ENCODE measurements at regions not wholly inside any gene's neighbourhood (a gene's known extent, or its start where the extent isn't known, plus 50 kb on each side); places are given as distances from the start of the nearest gene placed in this dataset. TPM values are rescaled to one million over a fixed set of nuclear protein-coding genes. Genes with fewer than 3 reads are reported as not detected.

- H3K36me3 ChIP-seq (ENCODE audit: control insufficient read depth, insufficient read depth, low read length), result no peaks in the 10 kb centered on the region
- no CpG with 5 or more reads among the region's 1 CpG for WGBS (ENCODE audit: insufficient coverage)
Observed at GRCh38 chr3:86162521-86162920, 828.4 kb downstream of the VGLL3 start.

GRCh38 chr3:86161493-86161892 is 829.5 kb downstream of the VGLL3 start:
- DNase-seq (ENCODE audit: low read depth in 4 of 6, low spot score in 6 of 6), result no peak
- 100% methylated on average over 2 of the region's 7 CpGs for WGBS (ENCODE audit: insufficient coverage)
- H3K4me1 ChIP-seq (ENCODE audit: control insufficient read depth, insufficient read depth, low read length), result no peaks in the 10 kb centered on the region
- no peak overlapping the region for H3K4me3 ChIP-seq (ENCODE audit: low read depth, low read length)
- no peaks in the 10 kb centered on the region for H3K36me3 ChIP-seq (ENCODE audit: control insufficient read depth, insufficient read depth, low read length)
- no peaks in the 10 kb centered on the region for H3K9me3 ChIP-seq (ENCODE audit: control insufficient read depth, insufficient read depth, low read length)
- no peaks in the 10 kb centered on the region for H3K27me3 ChIP-seq (ENCODE audit: control insufficient read depth, insufficient read depth, low read length)
- no peak overlapping the region for H3K27ac ChIP-seq (ENCODE audit: low read depth, low read length)

More at GRCh38 chr3:86162521-86162920, 828.4 kb downstream of the VGLL3 start:
- H3K27me3 ChIP-seq (ENCODE audit: control insufficient read depth, insufficient read depth, low read length), result no peaks in the 10 kb centered on the region
- H3K4me1 ChIP-seq (ENCODE audit: control insufficient read depth, insufficient read depth, low read length), result no peaks in the 10 kb centered on the region
- DNase-seq (ENCODE audit: low read depth in 4 of 6, low spot score in 6 of 6), result no peak
- H3K27ac ChIP-seq (ENCODE audit: low read depth, low read length), result no peak overlapping the region
- H3K9me3 ChIP-seq (ENCODE audit: control insufficient read depth, insufficient read depth, low read length), result no peaks in the 10 kb centered on the region
- no peak overlapping the region for H3K4me3 ChIP-seq (ENCODE audit: low read depth, low read length)

GRCh38 chr3:86152620-86153019 is 838.3 kb downstream of the VGLL3 start:
- H3K4me1 ChIP-seq (ENCODE audit: control insufficient read depth, insufficient read depth, low read length), result no peaks in the 10 kb centered on the region
- peak in 1 of 6 donors; percentile 47 for DNase-seq (ENCODE audit: low read depth in 4 of 6, low spot score in 6 of 6)

GRCh38 chr3:86149054-86149453 is 841.9 kb downstream of the VGLL3 start:
- no peak for DNase-seq (ENCODE audit: low read depth in 4 of 6, low spot score in 6 of 6)
- Histone ChIP-seq H3K27ac (ENCODE audit: low read depth, low read length) (no peak overlapping the region), H3K4me3 (ENCODE audit: low read depth, low read length) (no peak overlapping the region), H3K27me3 (ENCODE audit: control insufficient read depth, insufficient read depth, low read length) (no peaks in the 10 kb centered on the region), H3K36me3 (ENCODE audit: control insufficient read depth, insufficient read depth, low read length) (no peaks in the 10 kb centered on the region), H3K4me1 (ENCODE audit: control insufficient read depth, insufficient read depth, low read length) (no peaks in the 10 kb centered on the region), H3K9me3 (ENCODE audit: control insufficient read depth, insufficient read depth, low read length) (no peaks in the 10 kb centered on the region)

More at GRCh38 chr3:86152620-86153019, 838.3 kb downstream of the VGLL3 start:
- Histone ChIP-seq H3K27me3 (ENCODE audit: control insufficient read depth, insufficient read depth, low read length) (no peaks in the 10 kb centered on the region), H3K36me3 (ENCODE audit: control insufficient read depth, insufficient read depth, low read length) (no peaks in the 10 kb centered on the region), H3K27ac (ENCODE audit: low read depth, low read length) (no peak overlapping the region), H3K9me3 (ENCODE audit: control insufficient read depth, insufficient read depth, low read length) (no peaks in the 10 kb centered on the region), H3K4me3 (ENCODE audit: low read depth, low read length) (no peak overlapping the region)

GRCh38 chr3:86147119-86147518 is 843.8 kb downstream of the VGLL3 start:
- 91% methylated on average over 3 of the region's 5 CpGs for WGBS (ENCODE audit: insufficient coverage)

GRCh38 chr3:86126552-86126951 is 864.4 kb downstream of the VGLL3 start:
- WGBS (ENCODE audit: insufficient coverage), result no CpG with 5 or more reads among the region's 5 CpGs
- no peaks in the 10 kb centered on the region for H3K9me3 ChIP-seq (ENCODE audit: control insufficient read depth, insufficient read depth, low read length)
- H3K27ac ChIP-seq (ENCODE audit: low read depth, low read length), result no peak overlapping the region
- no peaks in the 10 kb centered on the region for H3K27me3 ChIP-seq (ENCODE audit: control insufficient read depth, insufficient read depth, low read length)
- H3K36me3 ChIP-seq (ENCODE audit: control insufficient read depth, insufficient read depth, low read length), result no peaks in the 10 kb centered on the region
- peak in 1 of 6 donors; percentile 18 for DNase-seq (ENCODE audit: low read depth in 4 of 6, low spot score in 6 of 6)
- no peaks in the 10 kb centered on the region for H3K4me1 ChIP-seq (ENCODE audit: control insufficient read depth, insufficient read depth, low read length)
- no peak overlapping the region for H3K4me3 ChIP-seq (ENCODE audit: low read depth, low read length)

More at GRCh38 chr3:86147119-86147518, 843.8 kb downstream of the VGLL3 start:
- no peaks in the 10 kb centered on the region for H3K27me3 ChIP-seq (ENCODE audit: control insufficient read depth, insufficient read depth, low read length)
- no peaks in the 10 kb centered on the region for H3K36me3 ChIP-seq (ENCODE audit: control insufficient read depth, insufficient read depth, low read length)
- DNase-seq (ENCODE audit: low read depth in 4 of 6, low spot score in 6 of 6), result no peak
- H3K4me3 ChIP-seq (ENCODE audit: low read depth, low read length), result no peak overlapping the region
- no peaks in the 10 kb centered on the region for H3K9me3 ChIP-seq (ENCODE audit: control insufficient read depth, insufficient read depth, low read length)
- H3K4me1 ChIP-seq (ENCODE audit: control insufficient read depth, insufficient read depth, low read length), result no peaks in the 10 kb centered on the region
- H3K27ac ChIP-seq (ENCODE audit: low read depth, low read length), result no peak overlapping the region

Small RNAs in the stretch of these regions (small RNA-seq; reads per million reads assigned to genes)
- not detected for gene AC108706.1 (ENCODE audit: low replicate concordance)
- not detected for gene RNU6-1129P (ENCODE audit: low replicate concordance)
